ENCODE measurements at regions not wholly inside any gene's neighbourhood (a gene's known extent, or its start where the extent isn't known, plus 50 kb on each side); places are given as distances from the start of the nearest gene placed in this dataset.

GRCh38 chr5:167633931-167634341 lies 657.5 kb upstream of the WWC1 start:
- ChIA-PET POLR2A (no interaction called here), CTCF (no interaction called here), RAD21 (ENCODE audit: unreplicated experiment) (no interaction called here), SMC1A (ENCODE audit: uncharacterized antibody, unreplicated experiment) (no interaction called here)
- Histone ChIP-seq H2AFZ (ENCODE audit: control insufficient read depth, low read depth, low read length) (no peak overlapping the region), H3K9me3 (replicated peaks; ENCODE audit: control insufficient read depth, insufficient read depth, low read length) (no peaks in the 10 kb centered on the region), H3K4me1 (ENCODE audit: control insufficient read depth, insufficient read depth, low read length) (no peaks in the 10 kb centered on the region), H3K4me3 (no peak overlapping the region), H3K79me2 (ENCODE audit: control insufficient read depth, insufficient read depth, low read length) (no peaks in the 10 kb centered on the region), H3K36me3 (ENCODE audit: control insufficient read depth in 2 of 2, insufficient read depth in 2 of 2, low read length in 1 of 2) (no peaks in the 10 kb centered on the region), H3K27ac (ENCODE audit: control insufficient read depth, insufficient read depth) (no peak overlapping the region), H3K4me2 (ENCODE audit: control insufficient read depth, insufficient read depth) (no peak overlapping the region), H3K9ac (ENCODE audit: control insufficient read depth, insufficient read depth, low read length) (no peak overlapping the region), H3K27me3 (replicated peaks in 1 of 2; ENCODE audit: control insufficient read depth in 2 of 2, insufficient read depth in 2 of 2, low read length in 1 of 2) (no peaks in the 10 kb centered on the region), H4K20me1 (ENCODE audit: control insufficient read depth, insufficient read depth) (no peaks in the 10 kb centered on the region)
- BruUV-seq (replicated peaks), result no TSS peak
- ATAC-seq, result no peak
- no peak for FAIRE-seq
- intact Hi-C loops (cut with micrococcal nuclease; ENCODE audit: unreplicated experiment) (no loop called here), in situ Hi-C loops (cut with MboI) (no loop called here)
- WGBS (ENCODE audit: insufficient coverage, insufficient replicate concordance, low lambda C conversion rate, missing lambda C conversion rate), result 0% methylated on average over 2 of the region's 2 CpGs
- no peak for TF ChIP-seq PBX3 (IDR thresholded peaks at IDR 0.05; ENCODE audit: insufficient replicate concordance, low read depth, low read length)
- TF ChIP-seq NR2C2 (IDR thresholded peaks at IDR 0.05; ENCODE audit: borderline replicate concordance, control insufficient read depth, insufficient read length, low read depth), result no peak
- no peak for TF ChIP-seq RELA (IDR thresholded peaks at IDR 0.05; ENCODE audit: borderline replicate concordance, partially characterized antibody)
- TF ChIP-seq EED (IDR thresholded peaks at IDR 0.05; ENCODE audit: low read depth), result no peak
- no peak for DNase-seq (ENCODE audit: low read depth, low spot score)

DNA sequence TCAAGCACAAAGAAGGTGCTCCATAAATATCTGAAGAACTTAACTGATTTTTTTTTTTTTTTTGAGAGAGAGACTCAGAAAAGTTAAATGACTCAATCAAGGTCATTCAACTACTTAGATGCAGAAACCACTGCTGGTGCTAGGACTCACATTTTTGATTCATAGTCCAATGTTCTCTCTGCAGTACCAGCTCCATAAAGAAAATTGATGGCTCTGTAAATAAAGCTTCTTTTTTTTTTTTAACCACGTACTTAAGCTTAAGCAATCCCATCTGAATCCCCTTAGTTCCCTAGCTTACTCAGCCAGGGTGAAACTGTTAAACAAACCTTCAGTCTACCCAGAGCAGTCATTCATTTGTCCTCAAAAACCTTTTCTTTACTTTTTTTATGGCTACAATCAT lies 657.0 kb upstream of the WWC1 start:
- no peak overlapping the region for H3K27ac ChIP-seq (ENCODE audit: control insufficient read depth, insufficient read depth)
- ChIA-PET CTCF (no interaction called here), RAD21 (ENCODE audit: unreplicated experiment) (no interaction called here), POLR2A (no interaction called here), SMC1A (ENCODE audit: uncharacterized antibody, unreplicated experiment) (no interaction called here)
- FAIRE-seq (no peak), DNase-seq (ENCODE audit: low read depth, low spot score) (no peak), ATAC-seq (no peak)
- no peaks in the 10 kb centered on the region for H3K36me3 ChIP-seq (ENCODE audit: control insufficient read depth in 2 of 2, insufficient read depth in 2 of 2, low read length in 1 of 2)
- WGBS (ENCODE audit: insufficient coverage, insufficient replicate concordance, low lambda C conversion rate, missing lambda C conversion rate), result 0% methylated on average over 1 of the region's 1 CpG
- intact Hi-C loops (cut with micrococcal nuclease; ENCODE audit: unreplicated experiment), result no loop called here
- in situ Hi-C loops (cut with MboI), result no loop called here
- no peak overlapping the region for H3K4me3 ChIP-seq
- H4K20me1 ChIP-seq (ENCODE audit: control insufficient read depth, insufficient read depth), result no peaks in the 10 kb centered on the region
- H3K27me3 ChIP-seq (replicated peaks in 1 of 2; ENCODE audit: control insufficient read depth in 2 of 2, insufficient read depth in 2 of 2, low read length in 1 of 2), result no peaks in the 10 kb centered on the region
- H3K9me3 ChIP-seq (replicated peaks; ENCODE audit: control insufficient read depth, insufficient read depth, low read length), result no peaks in the 10 kb centered on the region
- H3K9ac ChIP-seq (ENCODE audit: control insufficient read depth, insufficient read depth, low read length), result no peak overlapping the region
- no peaks in the 10 kb centered on the region for H3K4me1 ChIP-seq (ENCODE audit: control insufficient read depth, insufficient read depth, low read length)
- BruUV-seq (replicated peaks), result no TSS peak
- H3K4me2 ChIP-seq (ENCODE audit: control insufficient read depth, insufficient read depth), result no peak overlapping the region
- no peak overlapping the region for H2AFZ ChIP-seq (ENCODE audit: control insufficient read depth, low read depth, low read length)
- H3K79me2 ChIP-seq (ENCODE audit: control insufficient read depth, insufficient read depth, low read length), result no peaks in the 10 kb centered on the region
- TF ChIP-seq NR2C2 (IDR thresholded peaks at IDR 0.05; ENCODE audit: borderline replicate concordance, control insufficient read depth, insufficient read length, low read depth) (no peak), SIX5 (IDR thresholded peaks at IDR 0.05; ENCODE audit: low read depth, low read length, severe bottlenecking) (no peak), CHD1 (IDR thresholded peaks at IDR 0.05; ENCODE audit: low read depth, low read length) (no peak), ATF7 (IDR thresholded peaks at IDR 0.05; ENCODE audit: low read depth) (no peak), CREM (IDR thresholded peaks at IDR 0.05; ENCODE audit: low read depth) (no peak), ATF2 (IDR thresholded peaks at IDR 0.05; ENCODE audit: low read length) (no peak), ATF3 (IDR thresholded peaks at IDR 0.05; ENCODE audit: borderline replicate concordance, extremely low read depth, low read depth, low read length) (no peak), CHD2 (IDR thresholded peaks at IDR 0.05; ENCODE audit: borderline replicate concordance, low read depth, low read length) (no peak)
- TF ChIP-seq, protein P1, sequence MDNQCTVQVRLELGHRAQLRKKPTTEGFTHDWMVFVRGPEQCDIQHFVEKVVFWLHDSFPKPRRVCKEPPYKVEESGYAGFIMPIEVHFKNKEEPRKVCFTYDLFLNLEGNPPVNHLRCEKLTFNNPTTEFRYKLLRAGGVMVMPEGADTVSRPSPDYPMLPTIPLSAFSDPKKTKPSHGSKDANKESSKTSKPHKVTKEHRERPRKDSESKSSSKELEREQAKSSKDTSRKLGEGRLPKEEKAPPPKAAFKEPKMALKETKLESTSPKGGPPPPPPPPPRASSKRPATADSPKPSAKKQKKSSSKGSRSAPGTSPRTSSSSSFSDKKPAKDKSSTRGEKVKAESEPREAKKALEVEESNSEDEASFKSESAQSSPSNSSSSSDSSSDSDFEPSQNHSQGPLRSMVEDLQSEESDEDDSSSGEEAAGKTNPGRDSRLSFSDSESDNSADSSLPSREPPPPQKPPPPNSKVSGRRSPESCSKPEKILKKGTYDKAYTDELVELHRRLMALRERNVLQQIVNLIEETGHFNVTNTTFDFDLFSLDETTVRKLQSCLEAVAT (IDR thresholded peaks at IDR 0.05), result no peak
- TF ChIP-seq, protein P2, sequence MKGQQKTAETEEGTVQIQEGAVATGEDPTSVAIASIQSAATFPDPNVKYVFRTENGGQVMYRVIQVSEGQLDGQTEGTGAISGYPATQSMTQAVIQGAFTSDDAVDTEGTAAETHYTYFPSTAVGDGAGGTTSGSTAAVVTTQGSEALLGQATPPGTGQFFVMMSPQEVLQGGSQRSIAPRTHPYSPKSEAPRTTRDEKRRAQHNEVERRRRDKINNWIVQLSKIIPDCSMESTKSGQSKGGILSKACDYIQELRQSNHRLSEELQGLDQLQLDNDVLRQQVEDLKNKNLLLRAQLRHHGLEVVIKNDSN (IDR thresholded peaks at IDR 0.05; ENCODE audit: borderline replicate concordance, extremely low read length, insufficient read depth, low read depth, low read length), result no peak

All from GM12878 (cell line).